Astrocyte of the spinal cord (primary cell): ENCODE measurements at regions not wholly inside any gene's neighbourhood (a gene's known extent, or its start where the extent isn't known, plus 50 kb on each side); places are given as distances from the start of the nearest gene placed in this dataset.

Experiments
- DNase-seq: peaks from one replicate; pipeline ENCODE4 v3.0.0; 2011; ENCODE audit warnings: low read depth, low spot score
- H3K4me3 ChIP-seq: 2 replicates; pipeline ENCODE4 v1.5.1; 2011; ENCODE audit warnings: low read depth, mild to moderate bottlenecking, low read length, moderate library complexity
- CTCF ChIP-seq: IDR thresholded peaks from 2 replicates; pipeline ENCODE4 v1.5.1; 2012; ENCODE audit warnings: low read depth, mild to moderate bottlenecking, low read length, inconsistent platforms
- in situ Hi-C: cut with HindIII; loops from 2 replicates; pipeline ENCODE4 v1.10.0; 2017; ENCODE audit warnings: low sequenced_read_pairs

DNA sequence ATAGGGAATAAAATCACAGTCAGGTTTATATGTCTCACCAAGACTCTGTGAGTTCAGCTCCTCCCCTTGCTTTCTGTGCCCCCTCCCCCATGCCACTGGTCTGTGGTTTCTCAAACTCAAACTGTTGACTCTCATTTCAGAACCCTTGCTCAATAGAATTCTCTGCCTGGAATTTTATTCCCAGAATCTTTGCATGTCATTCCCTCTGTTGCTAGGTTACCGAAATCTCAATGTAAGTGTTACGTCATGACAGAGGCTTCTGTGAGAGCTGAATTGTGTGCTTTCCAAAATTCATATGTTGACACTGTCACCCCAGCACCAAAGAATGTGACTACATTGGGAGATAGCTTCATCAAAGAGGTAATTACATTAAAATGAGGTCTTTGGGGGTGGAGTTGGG, 1938.8 kb downstream of the TP53TG3F start:
- DNase-seq = no peak
- no peak overlapping the region for H3K4me3 ChIP-seq
- TF ChIP-seq CTCF = no peak
- in situ Hi-C loops = no loop called here

DNA sequence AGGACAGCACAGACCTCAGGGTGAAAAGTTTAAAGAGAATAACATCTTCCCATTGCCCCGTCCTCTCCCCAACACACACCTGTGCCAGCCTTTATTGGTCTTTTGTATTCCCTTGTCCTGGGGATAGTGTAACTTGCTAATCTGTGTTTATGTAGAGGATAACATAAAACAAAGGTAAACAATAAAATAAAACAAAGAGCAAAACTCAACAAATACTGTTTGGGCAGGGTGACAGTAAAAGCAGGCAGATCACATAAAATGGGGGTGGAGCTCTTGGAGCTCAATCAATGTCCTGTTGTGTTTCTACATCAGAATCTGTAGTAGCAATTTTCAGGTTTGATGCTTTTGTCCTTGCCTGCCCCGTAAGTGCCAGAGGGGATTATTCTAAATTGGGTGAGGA, 1939.7 kb downstream of the TP53TG3F start:
- H3K4me3 ChIP-seq = no peak overlapping the region
- TF ChIP-seq CTCF = no peak
- no peak for DNase-seq
- in situ Hi-C loops = no loop called here

DNA sequence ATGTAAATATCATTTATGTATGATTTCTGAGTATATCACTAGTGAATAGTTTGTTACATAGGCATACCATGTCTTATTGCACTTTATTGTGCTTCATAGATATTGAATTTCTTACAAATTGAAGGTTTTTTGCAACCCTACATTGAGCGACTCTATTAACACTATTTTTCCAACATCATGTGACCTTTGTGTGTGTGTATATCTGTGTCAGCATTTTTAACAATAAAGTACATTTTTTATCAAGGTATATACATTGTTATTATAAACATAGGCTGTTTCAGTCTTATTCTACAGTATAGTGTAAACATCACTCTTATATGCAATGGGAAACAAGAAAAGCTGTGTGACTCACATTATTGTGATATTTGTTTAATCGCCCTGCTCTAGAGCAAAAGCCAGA, 1944.9 kb downstream of the TP53TG3F start:
- in situ Hi-C loops = no loop called here
- DNase-seq = no peak
- H3K4me3 ChIP-seq = no peak overlapping the region
- no peak for TF ChIP-seq CTCF

GRCh38 chr16:35405526-35405925, 1946.1 kb downstream of the TP53TG3F start:
- in situ Hi-C loops = no loop called here
- H3K4me3 ChIP-seq = no peak overlapping the region
- TF ChIP-seq CTCF = no peak
- no peak for DNase-seq

DNA sequence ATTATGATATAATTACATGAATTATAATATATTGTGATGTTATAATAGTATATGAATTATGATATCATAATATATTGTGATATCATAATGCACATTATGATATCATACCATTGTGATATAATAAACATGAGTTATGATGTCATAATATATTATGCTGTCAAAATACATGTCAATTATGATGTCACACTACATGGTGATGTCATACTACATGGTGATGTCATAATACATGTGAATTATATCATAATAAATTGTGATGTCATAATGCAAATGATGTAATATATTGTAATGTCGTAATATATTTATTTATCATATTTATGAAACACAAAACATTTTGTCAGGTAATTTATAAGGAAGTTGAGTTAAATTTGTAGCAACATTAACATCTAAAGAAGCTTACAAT, 1950.1 kb downstream of the TP53TG3F start:
- TF ChIP-seq CTCF = no peak
- no peak overlapping the region for H3K4me3 ChIP-seq
- in situ Hi-C loops = no loop called here
- no peak for DNase-seq

GRCh38 chr16:35410438-35410837, 1951.0 kb downstream of the TP53TG3F start:
- H3K4me3 ChIP-seq = no peak overlapping the region
- DNase-seq = no peak
- TF ChIP-seq CTCF = no peak
- in situ Hi-C loops = no loop called here

DNA sequence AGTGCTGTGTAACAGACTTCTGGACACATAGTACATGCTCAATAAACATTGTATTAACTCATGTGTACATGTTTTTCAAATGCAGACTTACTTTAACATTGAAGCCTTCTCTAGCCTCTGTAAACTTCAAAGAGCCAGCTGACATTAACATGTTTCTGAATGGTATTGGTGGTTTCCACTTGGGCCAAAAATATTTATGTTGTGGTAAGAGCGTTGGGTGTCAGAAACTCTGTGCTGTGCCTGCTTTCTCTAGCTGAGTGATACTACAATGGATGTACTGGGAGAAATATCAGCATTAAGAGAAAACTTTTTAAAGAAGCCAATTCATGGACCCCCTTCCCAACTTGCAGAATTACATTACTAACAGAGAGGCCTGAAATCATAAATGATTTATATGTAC, 1951.7 kb downstream of the TP53TG3F start:
- no peak for TF ChIP-seq CTCF
- in situ Hi-C loops = no loop called here
- no peak for DNase-seq
- H3K4me3 ChIP-seq = no peak overlapping the region
